K562 (cell line): ENCODE measurements at regions not wholly inside any gene's neighbourhood (a gene's known extent, or its start where the extent isn't known, plus 50 kb on each side); places are given as distances from the start of the nearest gene placed in this dataset.

ENCODE experiments used
- KDM4B ChIP-seq, 2 experiments: fragments of 450-650 bp in 1 of 2; sonication (generic) in 1 of 2; IDR thresholded peaks; 2 replicates each; pipeline ENCODE4 v1.6.1; 2016 to 2017; ENCODE audit warnings: borderline replicate concordance in 2 of 2, antibody characterized with exemption in 1 of 2, low read depth in 1 of 2, mild to moderate bottlenecking in 1 of 2
- KLF1 ChIP-seq: fragments of 450-650 bp; IDR thresholded peaks from 2 replicates; pipeline ENCODE4 v1.6.1; 2016; ENCODE audit warnings: missing genetic modification characterization, missing compliant biosample characterization
- NR3C1 ChIP-seq: sonication (generic); formaldehyde crosslinking; IDR thresholded peaks from 2 replicates; pipeline ENCODE4 v1.8.1; 2022; ENCODE audit warnings: missing genetic modification reagents
- NRF1 ChIP-seq, 2 experiments: fragments of 450-650 bp; IDR thresholded peaks in 1 of 2; conservative IDR thresholded peaks in 1 of 2; 2 replicates each; pipeline ENCODE4 v1.6.1; 2014; ENCODE audit warnings: mild to moderate bottlenecking in 2 of 2
- PHF8 ChIP-seq: fragments of 200-600 bp; sonication (generic); IDR thresholded peaks from 2 replicates; pipeline ENCODE4 v1.6.1; 2012; ENCODE audit warnings: mixed run types, mild to moderate bottlenecking, inconsistent platforms, low read length, moderate library complexity, borderline replicate concordance
- SMARCA4 ChIP-seq: fragments of 450-650 bp; IDR thresholded peaks from 2 replicates; pipeline ENCODE4 v1.6.1; 2016
- ZNF174 ChIP-seq: fragments of 250-450 bp; sonication (Bioruptor Pico); IDR thresholded peaks from 2 replicates; pipeline ENCODE4 v1.4.0; 2020; ENCODE audit warnings: mild to moderate bottlenecking
- ZNF24 ChIP-seq: fragments of 450-650 bp; IDR thresholded peaks from 2 replicates; pipeline ENCODE4 v1.6.1; 2016
- TF ChIP-seq, protein P1 (sequence below), 2 experiments: fragments of 450-650 bp; formaldehyde crosslinking in 1 of 2; IDR thresholded peaks; 2 replicates each; pipeline versions ENCODE4 v1.4.0 to v1.6.1; 2014 to 2020; ENCODE audit warnings: mild to moderate bottlenecking in 2 of 2, borderline replicate concordance in 1 of 2, low read depth in 1 of 2
- TF ChIP-seq, protein P2 (sequence below): sonication (generic); formaldehyde crosslinking; IDR thresholded peaks from 2 replicates; pipeline ENCODE4 v1.8.0; 2023; ENCODE audit warnings: mild to moderate bottlenecking, missing genetic modification reagents
- TF ChIP-seq, protein P3 (sequence below): sonication (generic); formaldehyde crosslinking; IDR thresholded peaks from 2 replicates; pipeline ENCODE4 v1.4.0; 2020; ENCODE audit warnings: mild to moderate bottlenecking, missing genetic modification reagents

- no peak for TF ChIP-seq NRF1 (conservative IDR thresholded peaks at IDR 0.05 in 1 of 2, IDR thresholded peaks at IDR 0.05 in 1 of 2)
- no peak for TF ChIP-seq NR3C1 (CRISPR knock-in tag)
- TF ChIP-seq KLF1 (tag), result no peak
- no peak for TF ChIP-seq KDM4B (IDR thresholded peaks at IDR 0.05; ENCODE audit: borderline replicate concordance in 2 of 2, low read depth in 1 of 2)
- TF ChIP-seq, protein P1, sequence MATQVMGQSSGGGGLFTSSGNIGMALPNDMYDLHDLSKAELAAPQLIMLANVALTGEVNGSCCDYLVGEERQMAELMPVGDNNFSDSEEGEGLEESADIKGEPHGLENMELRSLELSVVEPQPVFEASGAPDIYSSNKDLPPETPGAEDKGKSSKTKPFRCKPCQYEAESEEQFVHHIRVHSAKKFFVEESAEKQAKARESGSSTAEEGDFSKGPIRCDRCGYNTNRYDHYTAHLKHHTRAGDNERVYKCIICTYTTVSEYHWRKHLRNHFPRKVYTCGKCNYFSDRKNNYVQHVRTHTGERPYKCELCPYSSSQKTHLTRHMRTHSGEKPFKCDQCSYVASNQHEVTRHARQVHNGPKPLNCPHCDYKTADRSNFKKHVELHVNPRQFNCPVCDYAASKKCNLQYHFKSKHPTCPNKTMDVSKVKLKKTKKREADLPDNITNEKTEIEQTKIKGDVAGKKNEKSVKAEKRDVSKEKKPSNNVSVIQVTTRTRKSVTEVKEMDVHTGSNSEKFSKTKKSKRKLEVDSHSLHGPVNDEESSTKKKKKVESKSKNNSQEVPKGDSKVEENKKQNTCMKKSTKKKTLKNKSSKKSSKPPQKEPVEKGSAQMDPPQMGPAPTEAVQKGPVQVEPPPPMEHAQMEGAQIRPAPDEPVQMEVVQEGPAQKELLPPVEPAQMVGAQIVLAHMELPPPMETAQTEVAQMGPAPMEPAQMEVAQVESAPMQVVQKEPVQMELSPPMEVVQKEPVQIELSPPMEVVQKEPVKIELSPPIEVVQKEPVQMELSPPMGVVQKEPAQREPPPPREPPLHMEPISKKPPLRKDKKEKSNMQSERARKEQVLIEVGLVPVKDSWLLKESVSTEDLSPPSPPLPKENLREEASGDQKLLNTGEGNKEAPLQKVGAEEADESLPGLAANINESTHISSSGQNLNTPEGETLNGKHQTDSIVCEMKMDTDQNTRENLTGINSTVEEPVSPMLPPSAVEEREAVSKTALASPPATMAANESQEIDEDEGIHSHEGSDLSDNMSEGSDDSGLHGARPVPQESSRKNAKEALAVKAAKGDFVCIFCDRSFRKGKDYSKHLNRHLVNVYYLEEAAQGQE (IDR thresholded peaks at IDR 0.05; ENCODE audit: borderline replicate concordance), result no peak
- TF ChIP-seq, protein P1 (CRISPR knock-in tag; IDR thresholded peaks at IDR 0.05; ENCODE audit: low read depth), result no peak
- TF ChIP-seq, protein P2, sequence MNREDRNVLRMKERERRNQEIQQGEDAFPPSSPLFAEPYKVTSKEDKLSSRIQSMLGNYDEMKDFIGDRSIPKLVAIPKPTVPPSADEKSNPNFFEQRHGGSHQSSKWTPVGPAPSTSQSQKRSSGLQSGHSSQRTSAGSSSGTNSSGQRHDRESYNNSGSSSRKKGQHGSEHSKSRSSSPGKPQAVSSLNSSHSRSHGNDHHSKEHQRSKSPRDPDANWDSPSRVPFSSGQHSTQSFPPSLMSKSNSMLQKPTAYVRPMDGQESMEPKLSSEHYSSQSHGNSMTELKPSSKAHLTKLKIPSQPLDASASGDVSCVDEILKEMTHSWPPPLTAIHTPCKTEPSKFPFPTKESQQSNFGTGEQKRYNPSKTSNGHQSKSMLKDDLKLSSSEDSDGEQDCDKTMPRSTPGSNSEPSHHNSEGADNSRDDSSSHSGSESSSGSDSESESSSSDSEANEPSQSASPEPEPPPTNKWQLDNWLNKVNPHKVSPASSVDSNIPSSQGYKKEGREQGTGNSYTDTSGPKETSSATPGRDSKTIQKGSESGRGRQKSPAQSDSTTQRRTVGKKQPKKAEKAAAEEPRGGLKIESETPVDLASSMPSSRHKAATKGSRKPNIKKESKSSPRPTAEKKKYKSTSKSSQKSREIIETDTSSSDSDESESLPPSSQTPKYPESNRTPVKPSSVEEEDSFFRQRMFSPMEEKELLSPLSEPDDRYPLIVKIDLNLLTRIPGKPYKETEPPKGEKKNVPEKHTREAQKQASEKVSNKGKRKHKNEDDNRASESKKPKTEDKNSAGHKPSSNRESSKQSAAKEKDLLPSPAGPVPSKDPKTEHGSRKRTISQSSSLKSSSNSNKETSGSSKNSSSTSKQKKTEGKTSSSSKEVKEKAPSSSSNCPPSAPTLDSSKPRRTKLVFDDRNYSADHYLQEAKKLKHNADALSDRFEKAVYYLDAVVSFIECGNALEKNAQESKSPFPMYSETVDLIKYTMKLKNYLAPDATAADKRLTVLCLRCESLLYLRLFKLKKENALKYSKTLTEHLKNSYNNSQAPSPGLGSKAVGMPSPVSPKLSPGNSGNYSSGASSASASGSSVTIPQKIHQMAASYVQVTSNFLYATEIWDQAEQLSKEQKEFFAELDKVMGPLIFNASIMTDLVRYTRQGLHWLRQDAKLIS (CRISPR knock-in tag), result no peak
- TF ChIP-seq SMARCA4, result no peak
- TF ChIP-seq ZNF24, result no peak
- no peak for TF ChIP-seq ZNF174
- TF ChIP-seq PHF8, result no peak
- TF ChIP-seq, protein P3, sequence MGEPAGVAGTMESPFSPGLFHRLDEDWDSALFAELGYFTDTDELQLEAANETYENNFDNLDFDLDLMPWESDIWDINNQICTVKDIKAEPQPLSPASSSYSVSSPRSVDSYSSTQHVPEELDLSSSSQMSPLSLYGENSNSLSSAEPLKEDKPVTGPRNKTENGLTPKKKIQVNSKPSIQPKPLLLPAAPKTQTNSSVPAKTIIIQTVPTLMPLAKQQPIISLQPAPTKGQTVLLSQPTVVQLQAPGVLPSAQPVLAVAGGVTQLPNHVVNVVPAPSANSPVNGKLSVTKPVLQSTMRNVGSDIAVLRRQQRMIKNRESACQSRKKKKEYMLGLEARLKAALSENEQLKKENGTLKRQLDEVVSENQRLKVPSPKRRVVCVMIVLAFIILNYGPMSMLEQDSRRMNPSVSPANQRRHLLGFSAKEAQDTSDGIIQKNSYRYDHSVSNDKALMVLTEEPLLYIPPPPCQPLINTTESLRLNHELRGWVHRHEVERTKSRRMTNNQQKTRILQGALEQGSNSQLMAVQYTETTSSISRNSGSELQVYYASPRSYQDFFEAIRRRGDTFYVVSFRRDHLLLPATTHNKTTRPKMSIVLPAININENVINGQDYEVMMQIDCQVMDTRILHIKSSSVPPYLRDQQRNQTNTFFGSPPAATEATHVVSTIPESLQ, result no peak
Measured at GRCh38 chr3:189057369-189057768, 114.4 kb upstream of the TPRG1 start.
